ENCODE measurements at regions not wholly inside any gene's neighbourhood (a gene's known extent, or its start where the extent isn't known, plus 50 kb on each side); places are given as distances from the start of the nearest gene placed in this dataset.

DNA sequence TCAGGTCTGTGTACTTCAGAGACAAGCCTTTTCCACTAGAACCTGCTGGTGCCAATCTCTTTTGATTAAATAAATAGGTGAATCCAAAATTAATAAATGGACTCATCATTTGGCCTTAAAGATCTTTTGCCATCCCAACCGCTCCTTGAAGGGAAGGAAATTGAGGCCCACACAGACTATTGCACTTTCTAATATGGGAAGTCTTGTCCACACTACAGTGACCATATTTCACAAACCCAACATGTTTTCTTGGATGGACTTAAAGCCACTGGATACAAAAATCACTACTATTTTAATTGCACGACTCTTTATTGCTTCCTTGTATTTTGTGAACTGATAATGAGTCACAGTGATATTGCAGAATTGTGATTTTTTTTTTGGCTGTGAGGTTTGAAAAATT, 135.0 kb downstream of the DIRAS2 start:
- H3K27me3 ChIP-seq (replicated peaks; ENCODE audit: control insufficient read depth, insufficient read depth, low read length): no peaks in the 10 kb centered on the region
- no peaks in the 10 kb centered on the region for H3K36me3 ChIP-seq (ENCODE audit: control insufficient read depth, insufficient read depth, low read length)
- no peak for TF ChIP-seq CTCF (IDR thresholded peaks at IDR 0.05; ENCODE audit: insufficient read depth in 1 of 2, low read depth in 1 of 2, low read length in 1 of 2, severe bottlenecking in 1 of 2, unreplicated experiment in 1 of 2)
- ChIA-PET POLR2A (no interaction called here), CTCF (no interaction called here)
- H3K4me3 Mint-ChIP-seq (ENCODE audit: unreplicated experiment): no peak overlapping the region
- H3K27ac Mint-ChIP-seq (ENCODE audit: unreplicated experiment): no peak overlapping the region
- no peaks in the 10 kb centered on the region for H3K4me1 ChIP-seq
- H3K27me3 Mint-ChIP-seq (ENCODE audit: insufficient read depth, unreplicated experiment): no peaks in the 10 kb centered on the region
- intact Hi-C loops (cut with micrococcal nuclease; ENCODE audit: unreplicated experiment): no loop called here
- H3K4me1 Mint-ChIP-seq (ENCODE audit: low read depth, unreplicated experiment): no peaks in the 10 kb centered on the region
- no peaks in the 10 kb centered on the region for H3K36me3 Mint-ChIP-seq (ENCODE audit: insufficient read depth, unreplicated experiment)
- BruUV-seq (replicated peaks): no TSS peak
- H3K9me3 Mint-ChIP-seq (ENCODE audit: unreplicated experiment): no peaks in the 10 kb centered on the region
- no peak for DNase-seq
- H3K4me3 ChIP-seq (ENCODE audit: low read depth, low read length): no peak overlapping the region
- H3K9me3 ChIP-seq: no peaks in the 10 kb centered on the region

GRCh38 chr9:90508940-90509339, 133.7 kb downstream of the DIRAS2 start:
- H3K27me3 ChIP-seq (replicated peaks; ENCODE audit: control insufficient read depth, insufficient read depth, low read length): no peaks in the 10 kb centered on the region
- no TSS peak for BruUV-seq (replicated peaks)
- no peaks in the 10 kb centered on the region for H3K9me3 Mint-ChIP-seq (ENCODE audit: unreplicated experiment)
- intact Hi-C loops (cut with micrococcal nuclease; ENCODE audit: unreplicated experiment): no loop called here
- ChIA-PET POLR2A (no interaction called here), CTCF (no interaction called here)
- no peaks in the 10 kb centered on the region for H3K9me3 ChIP-seq
- TF ChIP-seq CTCF (IDR thresholded peaks at IDR 0.05; ENCODE audit: insufficient read depth in 1 of 2, low read depth in 1 of 2, low read length in 1 of 2, severe bottlenecking in 1 of 2, unreplicated experiment in 1 of 2): no peak
- no peak overlapping the region for H3K27ac Mint-ChIP-seq (ENCODE audit: unreplicated experiment)
- no peaks in the 10 kb centered on the region for H3K4me1 Mint-ChIP-seq (ENCODE audit: low read depth, unreplicated experiment)
- H3K36me3 Mint-ChIP-seq (ENCODE audit: insufficient read depth, unreplicated experiment): no peaks in the 10 kb centered on the region
- no peak overlapping the region for H3K4me3 ChIP-seq (ENCODE audit: low read depth, low read length)
- no peak overlapping the region for H3K4me3 Mint-ChIP-seq (ENCODE audit: unreplicated experiment)
- H3K36me3 ChIP-seq (ENCODE audit: control insufficient read depth, insufficient read depth, low read length): no peaks in the 10 kb centered on the region
- no peaks in the 10 kb centered on the region for H3K4me1 ChIP-seq
- DNase-seq: no peak
- H3K27me3 Mint-ChIP-seq (ENCODE audit: insufficient read depth, unreplicated experiment): no peaks in the 10 kb centered on the region

DNA sequence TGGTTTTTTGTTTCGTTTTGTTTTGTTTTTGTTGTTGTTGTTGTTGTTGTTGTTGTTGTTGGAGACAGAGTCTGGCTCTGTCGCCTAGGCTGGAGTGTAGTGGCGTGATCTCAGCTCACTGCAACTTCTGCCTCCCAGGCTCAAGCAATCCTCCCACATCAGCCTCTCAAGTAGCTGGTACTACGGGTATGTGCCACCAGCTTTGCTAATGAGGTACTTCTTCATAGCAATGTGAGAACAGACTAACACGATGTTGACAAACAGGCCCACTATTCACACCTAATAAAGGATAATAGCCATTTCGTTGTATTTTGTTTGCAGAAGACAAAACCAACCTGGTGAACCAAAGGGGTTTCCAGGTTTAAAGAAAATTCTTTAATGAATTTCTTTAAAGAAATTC, 130.9 kb downstream of the DIRAS2 start:
- CTCF ChIA-PET: no interaction called here
- H3K27me3 ChIP-seq (replicated peaks; ENCODE audit: control insufficient read depth, insufficient read depth, low read length): no peaks in the 10 kb centered on the region
- H3K4me1 Mint-ChIP-seq (ENCODE audit: low read depth, unreplicated experiment): no peaks in the 10 kb centered on the region

More for the DNA sequence above, 130.9 kb downstream of the DIRAS2 start:
- H3K9me3 Mint-ChIP-seq (ENCODE audit: unreplicated experiment): no peaks in the 10 kb centered on the region
- H3K36me3 Mint-ChIP-seq (ENCODE audit: insufficient read depth, unreplicated experiment): no peaks in the 10 kb centered on the region
- no peak for DNase-seq
- POLR2A ChIA-PET: no interaction called here
- no peak overlapping the region for H3K4me3 Mint-ChIP-seq (ENCODE audit: unreplicated experiment)
- intact Hi-C loops (cut with micrococcal nuclease; ENCODE audit: unreplicated experiment): no loop called here
- TF ChIP-seq CTCF (IDR thresholded peaks at IDR 0.05; ENCODE audit: insufficient read depth in 1 of 2, low read depth in 1 of 2, low read length in 1 of 2, severe bottlenecking in 1 of 2, unreplicated experiment in 1 of 2): no peak
- H3K9me3 ChIP-seq: no peaks in the 10 kb centered on the region
- H3K4me1 ChIP-seq: no peaks in the 10 kb centered on the region
- no peaks in the 10 kb centered on the region for H3K36me3 ChIP-seq (ENCODE audit: control insufficient read depth, insufficient read depth, low read length)
- no peak overlapping the region for H3K4me3 ChIP-seq (ENCODE audit: low read depth, low read length)
- no TSS peak for BruUV-seq (replicated peaks)
- H3K27ac Mint-ChIP-seq (ENCODE audit: unreplicated experiment): no peak overlapping the region
- H3K27me3 Mint-ChIP-seq (ENCODE audit: insufficient read depth, unreplicated experiment): no peaks in the 10 kb centered on the region

All from Caco-2 (cell line).